NCI-H460 (cell line): ENCODE measurements at regions not wholly inside any gene's neighbourhood (a gene's known extent, or its start where the extent isn't known, plus 50 kb on each side); places are given as distances from the start of the nearest gene placed in this dataset.
"Not testable (repeated sequence)": the region's sequence is repeated elsewhere in the genome, so short reads cannot be mapped to it uniquely, and the experiment has no call there.

ENCODE experiments used
- DNase-seq: peaks from one replicate; pipeline ENCODE4 v3.0.0-alpha.2; 2016; ENCODE audit warnings: low read depth; ENCODE audit errors: extremely low read depth

DNA sequence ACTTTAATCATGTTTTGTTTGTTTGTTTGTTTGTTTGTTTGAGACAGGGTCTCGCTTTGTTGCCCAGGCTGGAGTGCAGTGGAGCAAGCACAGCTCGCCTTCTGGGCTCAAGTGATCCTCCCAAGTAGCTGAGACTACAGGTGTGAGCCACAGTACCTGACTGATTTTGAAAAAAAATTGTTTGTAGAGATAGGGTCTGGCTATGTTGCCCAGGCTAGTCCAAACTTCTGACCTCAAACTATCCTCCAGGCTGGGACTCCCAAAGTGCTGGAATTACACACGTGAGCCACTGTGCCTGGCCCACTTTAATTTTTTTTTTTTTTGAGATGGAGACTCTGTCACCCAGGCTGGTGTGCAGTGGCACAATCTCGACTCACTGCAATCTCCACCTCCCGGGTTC lies 74.8 kb upstream of the CLDN5 start:
- DNase-seq: no peak

DNA sequence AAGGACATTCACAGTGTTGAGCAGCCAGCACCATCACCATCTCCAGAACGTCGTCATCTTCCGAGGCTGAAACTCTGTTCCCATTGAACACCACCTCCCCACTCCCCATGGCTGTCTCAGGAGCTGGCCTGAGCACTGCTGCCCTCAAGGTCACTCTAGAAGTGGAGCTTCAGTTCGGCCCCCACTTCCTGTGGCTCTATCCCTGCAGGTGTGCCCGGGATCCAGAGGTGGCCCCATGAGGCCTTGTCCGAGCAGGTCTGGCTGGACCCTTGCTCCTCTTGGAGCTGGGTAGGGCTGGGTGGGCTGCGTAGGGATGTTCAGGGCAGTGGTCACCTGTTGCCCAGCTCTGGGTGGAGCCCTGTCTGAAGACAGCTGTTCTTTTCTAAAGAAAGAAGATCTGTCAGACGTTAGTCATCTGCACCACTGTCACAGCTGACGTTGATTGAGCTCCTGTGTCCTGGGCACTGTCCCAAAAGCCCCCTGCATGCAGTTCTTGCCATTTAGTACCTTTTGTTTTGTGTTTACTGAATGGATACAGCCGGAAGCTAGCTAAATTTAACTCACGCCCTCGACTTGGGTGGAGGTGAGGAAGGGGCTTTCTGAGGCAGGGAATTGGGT lies 75.5 kb upstream of the CLDN5 start:
- DNase-seq: no peak

DNA sequence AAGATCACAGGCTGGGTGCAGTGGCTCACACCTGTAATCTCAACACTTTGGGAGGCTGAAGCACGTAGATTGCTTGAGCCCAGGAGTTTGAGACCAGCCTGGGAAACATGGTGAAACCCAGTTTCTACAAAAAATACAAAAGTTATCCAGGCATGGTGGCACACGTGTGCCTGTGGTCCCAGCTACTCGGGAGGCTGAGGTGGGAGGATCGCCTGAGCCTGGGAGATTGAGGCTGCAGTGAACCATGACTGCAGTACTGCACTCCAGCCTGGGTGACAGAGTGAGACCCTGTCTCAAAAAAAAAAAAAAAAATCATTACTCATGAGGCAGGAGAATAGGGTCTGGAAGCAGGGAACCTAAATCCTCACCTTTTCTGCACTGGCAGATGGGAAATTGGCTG lies 79.1 kb upstream of the CLDN5 start:
- DNase-seq: not testable (repeated sequence)

DNA sequence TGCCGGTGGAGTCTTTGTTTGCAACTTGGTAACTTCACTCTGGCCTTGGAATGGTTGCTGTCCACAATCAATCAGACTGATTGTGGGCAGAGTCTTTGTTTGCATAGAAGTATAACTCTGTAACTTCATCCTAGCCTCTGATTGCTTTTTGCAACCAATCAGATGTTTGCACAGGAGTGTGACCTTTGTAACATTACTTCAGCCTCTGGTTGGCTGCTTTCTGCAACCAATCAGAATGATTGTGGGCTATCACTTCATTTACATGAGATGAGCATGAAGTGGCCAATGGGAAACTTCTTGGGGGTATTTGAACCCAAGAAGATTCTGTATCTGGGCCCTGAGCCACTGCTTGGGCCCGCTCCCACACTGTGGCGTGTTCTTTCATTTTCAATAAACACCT lies 79.6 kb upstream of the CLDN5 start:
- no peak for DNase-seq

DNA sequence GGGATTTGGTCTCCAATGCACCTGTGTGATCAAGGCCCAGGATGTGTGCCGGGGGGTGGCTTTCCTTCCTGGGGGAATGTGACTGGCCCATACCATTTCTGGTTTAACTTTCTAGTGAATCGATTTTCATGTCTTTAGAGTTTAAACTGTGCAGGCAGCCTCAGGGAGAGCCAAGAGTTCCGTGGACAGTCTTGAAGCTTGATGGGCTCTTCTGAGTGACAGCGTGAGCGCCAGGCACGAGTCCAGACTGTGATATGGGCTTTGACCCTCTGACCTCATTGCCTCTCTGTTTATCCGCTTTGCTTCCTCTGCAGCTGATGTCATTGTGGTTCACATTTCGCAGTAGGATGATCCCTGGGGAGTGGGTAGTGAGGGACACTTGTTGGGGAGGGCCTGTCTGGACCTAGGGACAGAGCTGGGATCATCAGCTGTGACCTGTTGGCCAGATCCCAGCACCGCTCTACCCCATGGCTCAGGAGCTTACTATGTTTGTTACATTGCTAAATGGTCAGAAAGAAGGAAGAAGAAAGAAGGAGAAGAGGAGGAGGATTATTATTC lies 80.6 kb upstream of the CLDN5 start:
- no peak for DNase-seq

DNA sequence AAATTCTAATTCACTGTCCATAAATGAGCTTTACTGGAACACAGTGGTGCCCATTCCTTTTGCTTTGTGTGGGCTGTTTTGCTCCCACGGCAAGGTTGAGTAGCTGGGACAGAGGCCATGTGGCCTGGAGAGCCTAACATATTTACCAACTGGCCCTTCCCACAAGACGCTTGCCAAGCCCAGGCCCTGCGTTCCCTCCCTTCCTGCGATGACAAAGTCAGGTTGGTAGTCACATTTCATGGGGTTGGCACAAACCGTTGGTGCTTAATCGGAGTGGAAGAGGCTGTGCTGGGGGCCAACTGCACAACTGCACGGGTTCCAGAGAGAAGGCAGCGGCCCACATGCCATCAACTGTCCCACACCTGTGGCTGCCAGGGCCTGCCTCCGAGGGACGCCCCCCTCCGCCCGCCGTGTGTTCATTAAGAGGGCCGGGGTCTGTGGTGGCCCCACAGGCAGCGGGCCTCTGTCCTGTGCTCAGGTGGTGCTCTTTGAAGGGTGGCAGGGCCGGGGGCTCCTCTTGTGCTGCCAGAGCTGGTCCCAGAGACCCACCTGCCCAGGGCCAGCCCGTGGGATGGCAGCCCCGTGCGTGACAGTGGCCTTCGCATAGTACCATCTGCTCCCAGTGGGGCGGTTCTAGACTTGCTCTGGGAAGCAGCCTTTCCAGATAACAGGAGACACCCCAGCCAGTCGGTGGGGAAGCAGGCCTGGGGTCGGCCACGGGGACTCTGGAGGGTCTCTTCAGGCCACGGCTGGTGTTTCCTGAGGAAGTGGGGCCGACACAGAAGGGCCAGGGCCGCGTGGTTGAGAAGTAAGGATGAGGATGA lies 81.5 kb upstream of the CLDN5 start:
- DNase-seq: no peak

DNA sequence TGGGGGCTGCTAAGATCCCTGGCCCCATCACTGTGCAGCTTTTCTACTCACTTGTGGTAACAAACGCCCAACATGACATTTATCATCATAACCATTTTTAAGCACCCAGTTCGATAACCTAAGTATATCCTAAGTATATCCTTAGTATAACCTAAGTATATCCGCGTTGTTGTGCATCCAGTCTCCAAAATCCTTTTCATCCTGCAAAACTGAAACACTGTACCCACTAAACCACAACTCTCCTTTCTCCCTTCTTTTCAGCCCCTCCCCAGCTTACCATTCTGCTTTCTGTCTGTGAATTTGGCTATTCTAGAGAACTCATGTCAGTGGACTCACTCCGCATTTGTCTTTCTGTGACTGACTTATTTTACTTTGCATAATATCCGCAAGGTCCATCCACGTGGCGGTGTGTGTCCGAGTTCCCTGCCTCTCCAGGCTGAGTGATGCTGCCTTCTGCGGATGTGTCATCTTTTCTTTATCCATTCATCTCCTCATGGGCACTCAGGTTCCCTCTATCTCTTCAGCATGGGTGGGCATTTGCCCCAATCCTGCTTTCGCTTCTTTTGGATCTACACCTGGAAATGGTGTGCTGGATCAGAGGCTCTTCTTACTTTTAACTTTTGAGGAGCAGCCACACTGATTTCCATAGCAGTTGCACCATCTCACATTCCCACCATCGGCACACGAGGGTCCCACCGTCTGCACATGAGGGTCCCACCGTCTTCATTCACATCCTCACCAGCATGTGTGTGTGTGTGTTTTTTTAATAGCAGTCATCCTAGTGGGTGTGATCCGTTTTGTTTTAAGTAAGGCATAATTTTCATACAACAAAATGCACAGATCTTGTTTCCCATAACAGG lies 82.4 kb upstream of the CLDN5 start:
- DNase-seq: no peak

DNA sequence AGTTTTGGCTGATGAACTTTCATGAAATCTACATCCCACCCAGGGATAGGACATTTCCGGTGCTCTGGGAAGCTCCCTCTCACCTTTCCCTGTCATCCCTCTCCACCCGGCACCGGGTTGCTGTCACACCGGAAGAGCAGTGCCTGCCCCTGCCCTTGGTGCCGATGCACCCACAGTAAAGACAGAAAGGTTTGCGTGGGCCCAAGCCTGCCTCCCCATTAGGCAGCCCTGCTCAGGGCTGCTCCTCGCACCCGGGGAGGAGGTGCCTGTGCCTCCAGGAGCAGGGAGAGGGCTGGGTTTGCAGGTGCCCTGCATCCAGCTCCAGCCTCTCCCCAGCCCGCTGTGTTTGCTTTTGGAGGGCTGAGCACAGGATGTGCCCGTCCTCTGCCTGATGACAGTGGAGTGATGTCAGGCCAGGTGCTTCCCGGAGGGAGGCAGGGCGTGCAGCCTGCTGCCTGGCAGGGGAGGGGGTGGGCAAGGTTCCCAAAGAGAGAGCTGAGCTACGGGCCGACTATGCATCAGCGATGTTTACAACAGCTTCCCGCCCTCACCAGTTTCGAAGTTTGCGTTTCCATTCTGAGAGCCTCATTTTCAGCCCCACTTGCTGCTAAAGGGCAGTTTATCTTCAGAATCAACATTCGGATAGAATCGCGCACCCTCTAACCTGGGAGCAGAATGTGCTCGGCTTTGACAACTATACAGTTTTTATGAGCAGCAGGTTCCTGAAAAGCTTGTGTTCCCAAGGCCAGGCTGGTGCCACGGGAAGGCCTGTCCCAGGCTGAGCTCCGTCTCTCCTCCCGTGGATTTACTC lies 83.2 kb upstream of the CLDN5 start:
- DNase-seq: no peak

DNA sequence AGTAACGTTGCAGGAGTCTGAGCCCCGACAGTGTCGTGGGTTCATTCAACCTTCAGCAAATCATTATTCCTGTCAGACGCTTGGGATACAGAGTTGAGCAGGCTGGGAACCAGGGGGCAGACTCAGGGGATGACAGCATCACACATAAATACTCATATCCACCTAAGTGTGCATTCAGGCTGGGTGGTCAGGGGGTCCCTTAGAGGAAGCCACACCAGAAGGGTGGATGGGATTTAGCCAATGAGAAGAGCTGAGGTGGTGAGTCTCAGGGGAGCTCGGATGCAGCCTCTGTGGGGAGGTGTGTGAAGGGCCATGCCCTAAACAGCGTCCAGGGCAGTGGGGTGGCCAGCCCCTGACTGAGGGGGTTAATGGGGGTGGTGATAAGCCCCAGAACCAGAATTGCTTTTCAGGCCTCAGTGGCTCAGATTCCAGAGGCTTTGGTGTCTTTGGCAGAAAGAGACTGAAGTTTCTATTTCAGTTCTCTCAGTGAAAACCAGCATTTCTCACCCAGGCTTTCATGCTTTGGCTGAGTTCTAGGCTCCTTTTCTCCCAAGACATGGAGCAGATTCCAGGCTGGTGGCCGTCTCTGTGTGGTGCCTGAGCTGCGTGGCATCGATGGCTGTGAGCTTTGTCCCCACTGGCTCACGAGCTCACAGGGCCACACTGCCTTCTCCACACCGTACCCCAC lies 83.9 kb upstream of the CLDN5 start:
- no peak for DNase-seq

DNA sequence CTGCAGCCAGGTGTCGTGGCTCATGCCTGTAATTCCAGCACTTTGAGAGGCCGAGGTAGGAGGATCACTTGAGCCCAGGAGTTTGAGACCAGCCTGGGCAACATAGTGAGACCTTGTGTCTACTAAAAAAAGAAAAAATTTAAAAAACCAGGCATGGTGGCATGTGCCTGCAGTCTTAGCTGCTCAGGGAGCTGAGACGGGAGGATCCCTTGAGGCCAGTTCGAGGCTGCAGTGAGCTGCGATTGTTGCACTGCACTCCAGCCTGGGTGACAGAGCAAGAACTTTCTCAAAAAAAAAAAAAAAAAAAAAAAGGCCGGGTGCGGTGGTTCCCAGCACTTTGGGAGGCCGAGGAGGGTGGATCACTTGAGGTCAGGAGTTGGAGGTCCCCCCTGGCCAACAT lies 85.5 kb upstream of the CLDN5 start:
- not testable (repeated sequence) for DNase-seq

DNA sequence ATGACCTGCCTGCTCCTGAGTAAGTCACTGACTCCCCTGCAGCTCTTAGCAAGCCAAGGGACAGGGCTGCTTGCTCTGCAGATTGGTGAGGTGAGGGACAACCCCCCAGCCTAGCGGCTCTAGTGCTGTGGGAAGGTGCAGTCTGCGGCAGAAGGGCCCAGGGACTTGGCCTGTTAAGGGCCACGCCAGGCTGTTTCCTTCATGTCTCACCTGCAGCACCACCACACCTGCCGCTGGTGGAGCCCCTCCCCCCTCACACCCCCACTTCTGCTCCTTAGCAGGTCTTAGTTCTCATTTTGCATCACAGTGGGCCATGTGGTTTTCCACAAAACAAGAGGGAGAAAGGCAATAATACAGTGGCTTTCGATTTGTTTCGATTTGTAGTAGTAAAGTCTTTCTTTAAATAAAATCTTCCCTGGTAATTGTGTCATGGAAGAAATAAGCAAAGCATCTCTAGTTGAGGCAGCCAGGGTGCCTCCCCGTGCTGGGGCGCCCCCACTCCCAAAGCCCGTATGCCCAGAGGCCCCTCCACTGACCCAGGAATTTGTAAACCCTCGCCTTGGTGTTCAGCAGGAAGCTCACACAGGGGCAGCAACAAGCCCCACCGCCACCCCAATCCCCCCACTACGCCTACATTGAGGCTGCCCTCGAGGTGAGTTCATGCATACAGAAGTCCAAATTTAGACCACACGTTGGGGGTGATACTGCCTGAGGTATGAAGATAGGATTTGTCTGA lies 86.5 kb upstream of the CLDN5 start:
- DNase-seq: no peak

DNA sequence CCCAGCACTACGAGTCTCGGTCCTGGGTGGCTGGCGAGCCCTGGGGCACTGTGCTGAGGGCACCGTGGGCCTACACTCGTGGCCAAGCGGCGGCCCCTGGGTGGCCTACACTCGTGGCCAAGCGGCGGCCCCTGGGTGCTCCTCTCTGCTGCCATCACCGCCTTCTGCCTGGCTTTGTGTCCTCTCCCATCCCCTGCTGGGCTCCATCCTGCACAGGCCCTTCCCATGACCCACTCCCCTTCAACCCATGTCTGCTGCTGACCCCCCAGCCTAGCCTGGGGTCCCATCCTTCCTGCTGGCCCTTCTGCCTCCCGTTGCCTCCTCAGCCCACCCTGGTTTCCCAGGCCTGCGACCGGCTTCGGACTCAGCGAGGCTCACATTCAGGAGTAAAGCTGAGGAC lies 87.4 kb upstream of the CLDN5 start:
- DNase-seq: no peak

DNA sequence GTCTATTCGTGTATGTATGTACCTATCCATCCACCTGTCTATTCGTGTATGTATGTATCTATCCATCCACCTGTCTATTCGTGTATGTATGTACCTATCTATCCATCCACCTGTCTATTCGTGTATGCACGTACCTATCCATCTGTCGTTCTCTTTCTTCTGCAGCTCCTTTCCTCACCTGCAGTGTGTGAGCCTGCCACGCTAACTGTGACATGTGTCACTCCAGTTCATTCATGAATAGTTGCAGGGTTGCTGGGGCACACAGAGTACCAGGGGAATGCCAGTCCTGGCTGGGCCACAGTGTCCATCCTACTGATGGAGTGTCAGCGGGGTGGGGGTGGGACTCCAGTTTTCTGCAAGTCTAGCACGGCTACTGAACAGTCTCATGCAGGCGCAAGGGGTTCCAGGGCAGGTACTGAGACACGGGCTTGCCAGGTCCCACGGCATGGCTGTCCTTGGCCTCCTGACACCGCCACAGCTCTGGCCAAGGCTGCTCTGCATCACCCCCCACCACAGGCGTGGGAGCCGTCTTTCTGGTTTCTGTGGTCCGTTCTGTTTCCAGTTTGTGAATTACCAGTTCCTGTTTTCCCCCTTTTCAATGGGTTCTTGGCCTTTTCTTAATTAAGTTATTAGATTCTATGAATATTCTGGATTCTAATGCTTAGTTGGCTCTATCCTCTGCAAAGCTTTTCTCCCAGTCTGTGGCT lies 88.8 kb upstream of the CLDN5 start:
- no peak for DNase-seq

DNA sequence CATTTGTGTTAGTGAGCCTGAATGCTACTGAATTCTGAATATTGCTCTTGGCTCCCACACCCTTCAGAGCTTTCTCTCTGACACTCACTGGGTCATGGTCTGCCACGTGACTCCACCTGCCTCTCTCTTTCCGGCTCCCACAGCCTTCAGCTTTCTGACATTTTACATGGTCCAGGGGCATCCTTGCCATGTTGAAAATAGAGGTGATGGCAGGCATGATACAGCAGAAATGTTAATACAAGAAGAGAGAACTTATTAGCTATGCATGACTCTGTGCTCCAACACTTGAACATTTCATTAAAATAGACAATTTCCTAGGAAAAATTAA lies 90.3 kb upstream of the CLDN5 start:
- DNase-seq: no peak

DNA sequence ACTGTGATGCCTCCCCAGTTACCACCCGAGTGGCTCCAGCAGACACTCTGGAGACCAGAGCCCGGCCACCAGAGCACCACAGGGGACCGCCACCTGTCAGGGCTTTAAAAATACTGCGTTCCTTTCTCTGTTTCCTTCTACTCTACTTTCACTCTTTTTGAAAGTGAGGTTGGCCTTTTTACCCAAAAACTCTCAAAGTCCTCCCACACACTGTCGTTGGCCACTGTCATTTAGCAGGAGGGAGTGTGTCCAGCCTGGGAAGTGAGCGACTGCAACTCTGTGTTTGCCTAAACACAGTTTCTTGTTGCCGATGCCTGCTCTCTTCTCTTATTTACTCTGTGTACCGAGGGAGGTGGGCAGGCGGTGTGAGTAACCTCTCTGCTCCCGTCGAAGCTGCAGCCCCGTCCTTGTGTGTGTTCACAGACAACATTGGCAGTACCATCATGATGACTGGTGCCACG lies 90.8 kb upstream of the CLDN5 start:
- DNase-seq: no peak

DNA sequence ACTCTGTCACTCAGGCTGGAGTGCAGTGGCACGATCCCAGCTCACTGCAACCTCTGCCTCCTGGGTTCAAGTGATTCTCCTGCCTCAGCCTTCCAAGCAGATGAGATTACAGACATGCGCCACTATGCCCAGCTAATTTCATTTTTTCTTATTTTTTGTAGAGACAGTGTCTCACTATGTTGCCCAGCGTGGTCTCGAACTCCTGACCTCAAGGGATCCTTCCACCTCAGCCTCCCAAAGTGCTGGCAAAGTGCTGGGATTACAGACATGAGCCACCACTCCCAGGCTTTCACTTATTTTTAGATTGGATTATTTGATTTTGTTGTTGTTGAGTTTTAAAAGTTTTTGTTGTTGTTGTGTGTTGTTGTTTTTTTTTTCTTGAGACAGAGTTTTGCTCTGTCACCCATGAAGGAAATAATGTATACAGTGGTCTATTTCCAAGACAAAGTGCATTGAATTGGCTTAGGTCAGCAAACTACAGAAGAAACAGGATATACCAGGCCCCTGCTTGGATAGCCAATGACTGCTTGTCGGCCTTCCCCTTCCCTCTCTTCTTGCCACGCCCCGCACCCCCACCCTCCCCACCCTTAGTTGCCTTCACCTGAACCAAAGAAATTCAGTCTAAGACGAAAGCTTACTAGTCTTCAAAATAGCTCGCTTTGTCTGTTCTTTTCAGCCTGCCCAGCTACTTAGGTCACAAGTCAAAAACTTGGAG lies 91.8 kb upstream of the CLDN5 start:
- DNase-seq: no peak

DNA sequence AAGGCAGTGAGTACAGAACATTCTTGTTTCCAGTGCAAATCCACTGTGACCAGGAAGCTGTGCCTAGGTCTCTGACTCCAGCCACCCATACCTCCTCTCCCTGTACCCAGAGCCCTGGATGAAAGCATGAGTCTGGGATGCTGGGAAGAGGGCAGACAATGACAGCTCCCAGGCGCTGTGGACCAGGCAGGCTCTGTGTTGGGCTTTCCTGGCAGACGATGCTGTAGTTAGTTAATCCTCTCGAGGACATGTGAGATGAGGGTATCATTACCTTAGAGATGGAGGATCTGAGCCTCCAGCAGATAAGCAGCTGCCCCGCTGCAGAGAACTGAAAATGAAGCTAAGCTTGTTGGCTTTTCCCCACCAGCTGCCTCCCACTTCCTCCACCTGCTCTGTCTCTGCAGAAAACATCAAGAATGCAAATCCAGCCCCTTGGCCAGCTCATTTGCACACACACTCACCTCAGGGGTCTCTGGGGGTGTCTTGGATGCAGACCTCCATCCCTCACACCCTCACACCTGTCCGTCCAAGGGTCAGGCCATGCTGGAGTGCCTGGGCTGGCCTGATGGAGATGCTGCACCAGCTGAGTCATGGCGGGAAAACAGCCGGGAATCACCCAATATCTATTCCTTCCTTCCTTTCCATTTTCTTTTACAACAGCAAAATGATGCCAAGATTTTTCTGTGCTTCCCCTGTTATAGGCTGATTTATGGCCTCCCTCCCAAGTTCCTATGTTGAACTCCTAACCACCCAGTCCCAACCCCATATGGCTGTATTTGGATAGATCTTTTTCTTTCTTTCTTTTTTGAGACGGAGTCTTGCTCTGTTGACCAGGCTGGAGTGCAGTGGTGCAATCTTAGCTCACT lies 94.9 kb upstream of the SEPTIN5 start:
- no peak for DNase-seq
